ENCODE measurements at regions not wholly inside any gene's neighbourhood (a gene's known extent, or its start where the extent isn't known, plus 50 kb on each side); places are given as distances from the start of the nearest gene placed in this dataset.

DNA sequence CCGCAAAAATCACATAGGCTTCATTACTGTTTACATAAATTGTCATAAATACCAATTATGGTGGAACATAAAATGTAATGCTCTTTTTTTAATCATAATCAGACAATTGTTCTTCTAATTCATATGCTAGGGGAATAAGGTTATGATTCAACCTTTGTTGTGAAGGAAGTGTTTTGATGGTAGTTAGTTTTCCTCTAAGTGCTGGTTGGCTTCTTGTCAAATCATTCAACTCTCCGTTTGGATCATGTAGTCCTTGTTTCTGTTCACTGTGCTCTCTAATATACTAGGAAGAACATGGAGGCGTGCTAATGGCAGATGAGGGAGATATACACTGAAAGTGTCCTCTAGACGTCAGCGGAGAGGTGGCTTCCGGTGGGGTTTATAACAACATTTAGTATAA, 1938.0 kb upstream of the PIK3C3 start:
- no peak for TF ChIP-seq POLR2A (IDR thresholded peaks at IDR 0.05)
- TF ChIP-seq, protein P1, sequence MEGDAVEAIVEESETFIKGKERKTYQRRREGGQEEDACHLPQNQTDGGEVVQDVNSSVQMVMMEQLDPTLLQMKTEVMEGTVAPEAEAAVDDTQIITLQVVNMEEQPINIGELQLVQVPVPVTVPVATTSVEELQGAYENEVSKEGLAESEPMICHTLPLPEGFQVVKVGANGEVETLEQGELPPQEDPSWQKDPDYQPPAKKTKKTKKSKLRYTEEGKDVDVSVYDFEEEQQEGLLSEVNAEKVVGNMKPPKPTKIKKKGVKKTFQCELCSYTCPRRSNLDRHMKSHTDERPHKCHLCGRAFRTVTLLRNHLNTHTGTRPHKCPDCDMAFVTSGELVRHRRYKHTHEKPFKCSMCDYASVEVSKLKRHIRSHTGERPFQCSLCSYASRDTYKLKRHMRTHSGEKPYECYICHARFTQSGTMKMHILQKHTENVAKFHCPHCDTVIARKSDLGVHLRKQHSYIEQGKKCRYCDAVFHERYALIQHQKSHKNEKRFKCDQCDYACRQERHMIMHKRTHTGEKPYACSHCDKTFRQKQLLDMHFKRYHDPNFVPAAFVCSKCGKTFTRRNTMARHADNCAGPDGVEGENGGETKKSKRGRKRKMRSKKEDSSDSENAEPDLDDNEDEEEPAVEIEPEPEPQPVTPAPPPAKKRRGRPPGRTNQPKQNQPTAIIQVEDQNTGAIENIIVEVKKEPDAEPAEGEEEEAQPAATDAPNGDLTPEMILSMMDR (IDR thresholded peaks at IDR 0.05) = no peak

Measured in Peyer's patch (tissue), 4 donors.